ENCODE measurements at regions not wholly inside any gene's neighbourhood (a gene's known extent, or its start where the extent isn't known, plus 50 kb on each side); places are given as distances from the start of the nearest gene placed in this dataset.
"Not testable (repeated sequence)": the region's sequence is repeated elsewhere in the genome, so short reads cannot be mapped to it uniquely, and the experiment has no call there.

DNA sequence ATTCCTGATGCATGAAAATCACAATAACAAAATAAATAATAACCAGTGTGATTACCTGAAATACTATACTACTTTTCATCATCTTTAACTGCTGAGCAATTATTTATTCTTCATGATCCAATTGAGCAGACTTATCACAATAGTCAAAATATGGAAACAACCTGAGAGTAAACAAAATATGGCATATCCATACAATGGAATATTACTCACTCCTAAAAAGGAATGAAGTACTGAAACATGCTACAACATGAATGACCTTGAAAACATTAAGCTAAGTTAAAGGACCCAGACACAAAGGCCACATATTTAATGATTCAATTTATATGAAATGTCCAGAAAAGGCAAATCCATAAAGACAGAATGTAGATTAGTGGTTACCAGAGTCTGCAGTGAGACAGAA, 146.8 kb downstream of the MID1IP1 start:
- H3K27me3 ChIP-seq (ENCODE audit: control insufficient read depth, insufficient read depth, low read length) = no peaks in the 10 kb centered on the region
- H3K4me3 ChIP-seq (ENCODE audit: low read depth, low read length) = no peak overlapping the region
- TF ChIP-seq, protein P1, sequence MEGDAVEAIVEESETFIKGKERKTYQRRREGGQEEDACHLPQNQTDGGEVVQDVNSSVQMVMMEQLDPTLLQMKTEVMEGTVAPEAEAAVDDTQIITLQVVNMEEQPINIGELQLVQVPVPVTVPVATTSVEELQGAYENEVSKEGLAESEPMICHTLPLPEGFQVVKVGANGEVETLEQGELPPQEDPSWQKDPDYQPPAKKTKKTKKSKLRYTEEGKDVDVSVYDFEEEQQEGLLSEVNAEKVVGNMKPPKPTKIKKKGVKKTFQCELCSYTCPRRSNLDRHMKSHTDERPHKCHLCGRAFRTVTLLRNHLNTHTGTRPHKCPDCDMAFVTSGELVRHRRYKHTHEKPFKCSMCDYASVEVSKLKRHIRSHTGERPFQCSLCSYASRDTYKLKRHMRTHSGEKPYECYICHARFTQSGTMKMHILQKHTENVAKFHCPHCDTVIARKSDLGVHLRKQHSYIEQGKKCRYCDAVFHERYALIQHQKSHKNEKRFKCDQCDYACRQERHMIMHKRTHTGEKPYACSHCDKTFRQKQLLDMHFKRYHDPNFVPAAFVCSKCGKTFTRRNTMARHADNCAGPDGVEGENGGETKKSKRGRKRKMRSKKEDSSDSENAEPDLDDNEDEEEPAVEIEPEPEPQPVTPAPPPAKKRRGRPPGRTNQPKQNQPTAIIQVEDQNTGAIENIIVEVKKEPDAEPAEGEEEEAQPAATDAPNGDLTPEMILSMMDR (IDR thresholded peaks at IDR 0.05; ENCODE audit: insufficient read depth, low read depth, low read length) = no peak
- CTCF ChIA-PET = no interaction called here
- POLR2A ChIA-PET = no interaction called here
- no peak for DNase-seq (ENCODE audit: low read depth)
- H3K36me3 ChIP-seq (ENCODE audit: control insufficient read depth, insufficient read depth, low read length) = no peaks in the 10 kb centered on the region

DNA sequence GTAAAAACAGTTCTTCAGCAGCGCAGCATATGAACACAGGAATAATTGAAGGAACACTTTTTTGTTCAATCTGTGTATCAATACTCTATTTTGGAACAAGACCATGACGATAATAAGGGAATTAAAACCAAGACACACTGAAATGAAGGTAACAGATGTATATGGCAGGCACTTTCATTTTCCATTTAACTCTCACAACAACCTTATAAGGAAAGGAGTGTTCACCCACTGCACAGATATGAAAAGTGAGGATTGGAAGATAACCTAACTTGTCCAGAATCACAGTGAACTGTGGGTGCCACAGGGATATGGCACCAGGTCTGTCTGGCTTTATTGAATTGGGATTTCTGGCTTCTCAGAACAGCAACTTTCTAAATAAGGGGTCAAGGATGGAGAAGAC, 153.3 kb downstream of the MID1IP1 start:
- no peaks in the 10 kb centered on the region for H3K27me3 ChIP-seq (ENCODE audit: control insufficient read depth, insufficient read depth, low read length)
- CTCF ChIA-PET = no interaction called here
- TF ChIP-seq, protein P1 (IDR thresholded peaks at IDR 0.05; ENCODE audit: insufficient read depth, low read depth, low read length) = no peak
- no peaks in the 10 kb centered on the region for H3K36me3 ChIP-seq (ENCODE audit: control insufficient read depth, insufficient read depth, low read length)
- no peak overlapping the region for H3K4me3 ChIP-seq (ENCODE audit: low read depth, low read length)
- POLR2A ChIA-PET = no interaction called here
- DNase-seq (ENCODE audit: low read depth) = no peak

DNA sequence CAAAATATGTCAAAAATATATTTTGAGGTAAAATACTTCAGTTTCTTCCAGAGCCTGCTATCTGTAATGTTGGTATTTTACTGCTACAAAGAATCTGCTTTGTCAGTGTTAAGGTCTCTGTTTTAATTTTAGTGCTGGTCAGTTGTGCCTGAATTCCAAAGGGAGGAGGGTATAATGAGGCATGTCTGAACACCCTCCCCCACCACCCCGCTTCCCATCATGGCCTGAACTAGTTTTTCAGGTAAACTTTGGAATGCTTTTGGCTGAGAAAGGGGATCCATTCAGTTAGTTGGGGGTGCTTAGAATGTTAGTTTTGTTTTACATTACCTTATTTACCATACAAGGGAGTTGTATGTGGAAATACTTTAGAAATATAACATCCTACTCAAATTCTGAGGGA, 158.5 kb downstream of the MID1IP1 start:
- DNase-seq (ENCODE audit: low read depth) = no peak
- Histone ChIP-seq H3K27me3 (ENCODE audit: control insufficient read depth, insufficient read depth, low read length) (no peaks in the 10 kb centered on the region), H3K4me3 (ENCODE audit: low read depth, low read length) (no peak overlapping the region), H3K36me3 (ENCODE audit: control insufficient read depth, insufficient read depth, low read length) (no peaks in the 10 kb centered on the region)
- TF ChIP-seq, protein P1 (IDR thresholded peaks at IDR 0.05; ENCODE audit: insufficient read depth, low read depth, low read length) = no peak
- POLR2A ChIA-PET = no interaction called here
- CTCF ChIA-PET = no interaction called here

DNA sequence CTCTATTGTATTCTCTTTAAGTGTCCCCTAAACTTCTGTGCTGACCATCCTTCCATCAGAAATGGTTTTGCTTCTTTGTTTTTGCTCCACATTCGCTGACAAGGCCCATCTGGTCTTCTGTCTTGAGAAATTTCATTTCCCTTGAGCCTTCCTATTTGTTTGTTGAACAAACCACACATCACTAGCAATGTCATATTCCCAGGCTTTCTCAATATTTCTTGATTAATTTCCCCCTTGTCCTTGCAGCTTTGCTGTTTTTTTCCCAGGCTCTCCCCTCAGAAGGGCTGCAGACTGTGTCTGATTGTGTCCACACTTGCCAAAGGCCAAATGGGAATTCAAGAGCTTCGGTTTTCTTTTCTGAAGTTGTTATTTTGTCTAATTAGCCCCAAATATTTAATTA, 158.9 kb downstream of the MID1IP1 start:
- H3K4me3 ChIP-seq (ENCODE audit: low read depth, low read length) = no peak overlapping the region
- no peaks in the 10 kb centered on the region for H3K27me3 ChIP-seq (ENCODE audit: control insufficient read depth, insufficient read depth, low read length)
- ChIA-PET CTCF (no interaction called here), POLR2A (no interaction called here)
- no peak for DNase-seq (ENCODE audit: low read depth)
- H3K36me3 ChIP-seq (ENCODE audit: control insufficient read depth, insufficient read depth, low read length) = no peaks in the 10 kb centered on the region
- TF ChIP-seq, protein P1 (IDR thresholded peaks at IDR 0.05; ENCODE audit: insufficient read depth, low read depth, low read length) = no peak

DNA sequence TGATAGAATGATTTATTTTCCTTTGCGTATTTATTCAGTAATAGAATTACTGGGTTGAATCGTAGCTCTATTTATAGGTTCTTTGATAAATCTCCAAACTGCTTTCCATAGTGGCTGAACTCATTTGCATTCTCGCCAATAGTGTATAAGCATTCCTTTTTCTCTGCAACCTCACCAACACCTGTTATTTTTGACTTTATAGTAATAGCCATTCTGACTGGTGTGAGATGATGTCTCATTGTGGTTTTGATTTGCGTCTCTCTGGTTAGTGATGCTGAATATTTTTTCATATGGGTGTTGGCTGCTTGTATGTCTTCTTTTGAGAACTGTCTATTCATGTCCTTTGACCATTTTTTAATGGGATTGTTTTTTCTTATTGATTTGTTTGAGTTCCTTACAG, 160.7 kb downstream of the MID1IP1 start:
- no peak for DNase-seq (ENCODE audit: low read depth)
- Histone ChIP-seq H3K36me3 (ENCODE audit: control insufficient read depth, insufficient read depth, low read length) (no peaks in the 10 kb centered on the region), H3K4me3 (ENCODE audit: low read depth, low read length) (no peak overlapping the region), H3K27me3 (ENCODE audit: control insufficient read depth, insufficient read depth, low read length) (no peaks in the 10 kb centered on the region)
- ChIA-PET POLR2A (no interaction called here), CTCF (no interaction called here)
- TF ChIP-seq, protein P1 (IDR thresholded peaks at IDR 0.05; ENCODE audit: insufficient read depth, low read depth, low read length) = no peak

DNA sequence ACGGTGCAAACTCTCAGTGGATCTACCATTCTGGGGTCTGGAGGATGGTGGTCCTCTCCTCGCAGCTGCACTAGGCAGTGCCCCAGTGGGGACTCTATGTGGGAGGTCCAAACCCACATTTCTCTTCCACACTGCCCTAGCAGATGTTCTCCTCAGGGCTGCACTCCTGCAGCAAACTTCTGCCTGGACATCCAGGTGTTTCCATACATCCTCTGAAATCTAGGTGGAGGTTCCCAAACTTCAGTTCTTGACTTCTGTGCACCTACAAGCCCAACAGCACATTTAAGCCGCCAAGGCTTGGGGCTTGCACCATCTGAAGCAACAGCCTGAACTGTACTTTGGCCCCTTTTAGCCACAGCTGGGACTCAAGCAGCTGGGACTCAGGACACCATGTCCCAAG, 162.0 kb downstream of the MID1IP1 start:
- H3K27me3 ChIP-seq (ENCODE audit: control insufficient read depth, insufficient read depth, low read length); DNase-seq (ENCODE audit: low read depth); POLR2A ChIA-PET; CTCF ChIA-PET; H3K4me3 ChIP-seq (ENCODE audit: low read depth, low read length); H3K36me3 ChIP-seq (ENCODE audit: control insufficient read depth, insufficient read depth, low read length): not testable (repeated sequence)

Measured in BJ (cell line).